NB4 (cell line): ENCODE measurements at regions not wholly inside any gene's neighbourhood (a gene's known extent, or its start where the extent isn't known, plus 50 kb on each side); places are given as distances from the start of the nearest gene placed in this dataset.

ENCODE experiments used
- DNase-seq: peaks from one replicate; pipeline ENCODE4 v3.0.0; 2010; ENCODE audit warnings: low read depth
- H3K4me3 ChIP-seq: one replicate; pipeline ENCODE4 v1.5.1; 2011; ENCODE audit warnings: mild to moderate bottlenecking, low read depth, low read length, moderate library complexity
- MYC ChIP-seq: IDR thresholded peaks from 2 replicates; pipeline ENCODE4 v1.6.1; 2011; ENCODE audit warnings: low read depth, low read length
- POLR2A ChIP-seq: IDR thresholded peaks from 2 replicates; pipeline ENCODE4 v1.6.1; 2011; ENCODE audit warnings: mild to moderate bottlenecking; ENCODE audit not compliant: insufficient read length; ENCODE audit errors: extremely low read depth
- TF ChIP-seq, protein P1 (sequence below): IDR thresholded peaks from 2 replicates; pipeline ENCODE4 v1.6.1; 2011; ENCODE audit warnings: low read depth, low read length
- TF ChIP-seq, protein P2 (sequence below): IDR thresholded peaks from one replicate; pipeline ENCODE4 v1.5.1; 2012; ENCODE audit warnings: low read depth, low read length

DNA sequence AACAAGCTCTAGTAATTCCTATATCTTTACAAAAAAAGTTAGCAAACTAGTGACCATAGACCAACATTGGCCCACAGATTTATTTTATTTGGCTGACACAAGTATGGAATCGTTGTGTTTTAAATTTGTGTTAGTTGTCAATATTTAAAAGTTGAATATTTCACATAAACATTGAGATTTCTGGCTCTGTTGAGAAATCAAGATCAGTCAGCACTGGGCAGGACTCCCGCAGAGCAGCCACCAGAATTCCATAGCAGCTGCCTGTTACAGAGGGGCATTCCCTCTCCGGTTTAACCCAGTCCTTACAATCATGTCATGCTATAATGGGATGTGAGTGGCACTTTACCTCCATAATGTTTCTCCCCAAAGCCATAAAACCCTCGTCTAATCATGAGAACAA is 79.2 kb upstream of the NRIP1 start:
- TF ChIP-seq MYC (no peak), POLR2A (no peak)
- TF ChIP-seq, protein P1, sequence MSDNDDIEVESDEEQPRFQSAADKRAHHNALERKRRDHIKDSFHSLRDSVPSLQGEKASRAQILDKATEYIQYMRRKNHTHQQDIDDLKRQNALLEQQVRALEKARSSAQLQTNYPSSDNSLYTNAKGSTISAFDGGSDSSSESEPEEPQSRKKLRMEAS, result no peak
- TF ChIP-seq, protein P2, sequence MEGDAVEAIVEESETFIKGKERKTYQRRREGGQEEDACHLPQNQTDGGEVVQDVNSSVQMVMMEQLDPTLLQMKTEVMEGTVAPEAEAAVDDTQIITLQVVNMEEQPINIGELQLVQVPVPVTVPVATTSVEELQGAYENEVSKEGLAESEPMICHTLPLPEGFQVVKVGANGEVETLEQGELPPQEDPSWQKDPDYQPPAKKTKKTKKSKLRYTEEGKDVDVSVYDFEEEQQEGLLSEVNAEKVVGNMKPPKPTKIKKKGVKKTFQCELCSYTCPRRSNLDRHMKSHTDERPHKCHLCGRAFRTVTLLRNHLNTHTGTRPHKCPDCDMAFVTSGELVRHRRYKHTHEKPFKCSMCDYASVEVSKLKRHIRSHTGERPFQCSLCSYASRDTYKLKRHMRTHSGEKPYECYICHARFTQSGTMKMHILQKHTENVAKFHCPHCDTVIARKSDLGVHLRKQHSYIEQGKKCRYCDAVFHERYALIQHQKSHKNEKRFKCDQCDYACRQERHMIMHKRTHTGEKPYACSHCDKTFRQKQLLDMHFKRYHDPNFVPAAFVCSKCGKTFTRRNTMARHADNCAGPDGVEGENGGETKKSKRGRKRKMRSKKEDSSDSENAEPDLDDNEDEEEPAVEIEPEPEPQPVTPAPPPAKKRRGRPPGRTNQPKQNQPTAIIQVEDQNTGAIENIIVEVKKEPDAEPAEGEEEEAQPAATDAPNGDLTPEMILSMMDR, result no peak
- no peak overlapping the region for H3K4me3 ChIP-seq

DNA sequence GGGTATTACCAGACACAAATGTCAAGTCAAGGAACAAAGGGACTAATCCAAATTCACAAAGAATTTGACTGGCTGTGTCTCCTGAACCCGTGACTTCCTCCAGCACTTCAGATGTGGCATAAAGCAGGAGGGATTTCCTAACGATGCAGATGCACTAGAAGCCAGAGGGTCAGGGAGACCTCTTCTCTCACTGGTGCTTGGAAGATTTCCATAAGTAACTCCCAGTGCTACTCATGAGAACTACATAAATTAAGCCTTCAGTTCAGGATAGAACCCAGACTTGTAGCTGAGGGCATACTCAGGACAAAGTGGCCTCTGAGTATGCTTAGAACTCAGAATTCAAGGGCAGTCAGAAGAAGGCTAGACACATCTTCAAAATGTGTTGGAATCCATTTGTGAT is 83.6 kb upstream of the NRIP1 start:
- DNase-seq, result no peak
- TF ChIP-seq POLR2A (no peak), MYC (no peak)
- TF ChIP-seq, protein P1, result no peak
- TF ChIP-seq, protein P2, result no peak
- H3K4me3 ChIP-seq, result no peak overlapping the region

More for the DNA sequence above, 79.2 kb upstream of the NRIP1 start:
- DNase-seq, result no peak

DNA sequence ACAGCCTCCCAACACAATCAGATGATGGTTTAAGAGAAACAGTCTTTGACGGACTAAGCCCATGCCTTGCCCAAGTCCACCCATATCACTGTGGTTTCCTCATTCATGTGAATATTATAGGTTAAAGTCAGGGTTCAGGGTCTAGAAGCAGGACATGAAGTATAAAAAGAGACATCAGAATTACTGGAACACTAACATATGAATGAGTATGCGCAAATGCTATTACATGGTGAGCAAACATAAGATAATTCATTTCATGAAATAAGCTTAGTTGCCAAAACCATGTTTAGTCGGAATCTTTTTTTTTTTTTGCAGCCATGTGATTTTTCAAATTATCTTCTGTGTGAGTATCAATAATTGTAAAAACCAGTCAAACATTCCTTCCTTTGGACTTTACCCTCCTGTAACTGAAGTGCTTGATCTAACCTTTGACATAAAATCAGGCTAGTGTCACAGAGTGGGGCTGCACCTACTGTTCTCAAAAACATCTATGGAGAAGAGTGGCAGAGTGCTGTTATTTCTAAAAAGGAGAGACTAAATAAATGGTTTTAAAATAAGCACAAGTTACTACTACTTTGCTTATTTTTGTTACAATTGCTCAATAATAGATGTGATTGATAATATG is 84.9 kb upstream of the NRIP1 start:
- H3K4me3 ChIP-seq, result no peak overlapping the region
- no peak for DNase-seq
- TF ChIP-seq, protein P1, result no peak
- TF ChIP-seq MYC (no peak), POLR2A (no peak)
- TF ChIP-seq, protein P2, result no peak

DNA sequence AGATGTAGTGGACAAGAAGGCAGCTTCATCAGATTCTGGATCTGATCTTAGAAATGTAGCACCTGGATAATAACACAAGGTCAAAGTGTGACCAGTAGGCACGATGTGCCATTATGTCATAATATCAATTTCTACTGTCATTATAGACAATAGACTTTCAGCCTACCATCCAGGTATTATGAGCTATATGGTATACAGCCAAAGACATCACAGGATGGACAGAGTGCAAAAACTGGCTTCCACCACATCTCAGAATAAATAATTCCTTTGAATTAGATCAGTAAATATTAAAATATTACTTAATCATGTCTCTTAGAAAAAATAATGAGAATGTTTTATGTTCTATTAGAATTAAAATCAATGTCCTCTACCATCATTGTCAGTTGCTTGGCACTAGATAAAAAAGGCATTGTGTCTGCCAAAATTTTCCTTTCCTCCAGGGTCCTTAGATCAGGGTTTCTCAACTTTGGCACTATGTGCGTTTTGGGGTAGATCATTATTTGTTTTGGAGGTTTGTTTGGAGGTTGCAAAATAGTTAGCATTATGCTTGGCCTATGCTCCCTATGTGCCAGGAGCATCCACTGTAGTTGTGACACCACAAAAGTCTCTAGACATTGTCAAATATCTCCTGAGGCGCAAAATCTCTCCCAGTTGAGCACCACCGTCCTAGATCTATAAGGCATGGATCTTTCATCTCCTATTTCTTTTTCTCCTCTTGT is 86.7 kb upstream of the NRIP1 start:
- no peak for TF ChIP-seq MYC
- TF ChIP-seq, protein P1, result no peak
- no peak for TF ChIP-seq POLR2A
- TF ChIP-seq, protein P2, result no peak
- no peak for DNase-seq
- H3K4me3 ChIP-seq, result no peak overlapping the region

DNA sequence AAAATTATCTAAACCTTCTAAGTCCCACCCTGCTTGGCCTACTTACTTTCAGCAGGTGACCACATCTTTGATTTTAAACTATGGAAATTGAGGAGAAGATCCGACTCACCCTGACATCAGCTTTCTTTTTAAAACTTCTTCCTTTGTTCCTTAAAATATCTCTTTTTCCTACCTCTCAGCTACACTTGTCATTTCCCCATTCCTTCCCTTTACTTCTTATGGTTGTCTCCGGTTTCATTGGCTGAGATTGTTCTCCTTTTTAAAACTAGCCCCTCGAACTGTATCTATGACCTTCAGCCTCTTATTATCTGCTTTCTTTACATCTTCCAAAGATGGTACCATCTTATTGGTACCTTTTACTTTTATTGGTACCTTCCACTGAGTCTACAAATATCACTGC is 87.8 kb upstream of the NRIP1 start:
- no peak for TF ChIP-seq POLR2A
- TF ChIP-seq MYC, result no peak
- TF ChIP-seq, protein P1, result no peak
- TF ChIP-seq, protein P2, result no peak
- H3K4me3 ChIP-seq, result no peak overlapping the region

More for the DNA sequence above, 87.8 kb upstream of the NRIP1 start:
- no peak for DNase-seq
